ENCODE measurements at regions not wholly inside any gene's neighbourhood (a gene's known extent, or its start where the extent isn't known, plus 50 kb on each side); places are given as distances from the start of the nearest gene placed in this dataset.

- DNase-seq: no peak
Measured at GRCh38 chr12:24600551-24600950, 348.4 kb downstream of the BCAT1 start.

- DNase-seq: no peak
Measured at GRCh38 chr12:24599736-24600135, 349.2 kb downstream of the BCAT1 start.

DNA sequence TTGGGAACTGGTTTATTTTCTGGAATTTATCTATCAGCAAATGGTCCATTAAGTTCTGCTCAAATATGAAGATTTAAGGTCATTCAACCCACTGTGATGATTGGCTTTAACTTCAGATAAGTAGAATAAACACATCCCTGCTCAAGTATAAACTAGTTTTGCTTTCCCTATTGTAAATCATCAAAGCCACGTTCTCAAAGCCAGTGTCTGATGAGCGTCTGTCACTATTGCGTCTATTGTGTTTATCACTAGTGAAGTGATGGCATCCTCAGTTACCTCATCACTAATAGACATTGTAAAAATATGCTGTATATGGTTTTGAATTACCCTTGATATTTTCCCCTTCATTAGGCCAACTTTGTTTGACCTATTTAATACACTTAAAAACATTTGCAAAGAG lies 351.3 kb downstream of the BCAT1 start:
- DNase-seq: no peak

DNA sequence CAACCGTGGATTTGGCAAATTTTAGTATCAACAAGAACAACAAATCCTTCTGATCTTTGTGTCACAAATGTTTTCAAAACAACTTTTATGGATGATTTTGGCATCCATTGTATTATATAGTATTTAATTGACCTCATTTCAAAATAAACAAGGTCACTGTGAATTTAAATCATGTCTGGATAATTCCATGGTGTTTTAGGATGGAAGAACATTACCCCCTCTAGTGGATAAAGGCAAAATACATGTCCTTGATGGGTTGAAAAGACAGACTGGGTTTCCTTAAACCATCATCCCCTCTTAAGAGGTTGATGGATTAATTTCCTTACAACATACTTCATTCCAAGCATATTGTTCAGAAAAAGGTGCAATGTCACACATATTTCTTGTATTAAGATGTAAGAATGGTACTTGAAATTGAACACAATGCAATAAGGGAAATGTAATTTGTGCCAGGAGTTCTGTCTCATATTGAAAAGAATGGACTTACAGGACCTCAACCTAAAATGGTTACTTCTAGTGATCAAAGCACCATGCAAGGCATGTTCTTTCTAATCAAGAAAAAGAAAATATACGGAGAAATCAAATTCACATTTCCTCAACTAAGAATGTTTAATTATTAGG lies 352.0 kb downstream of the BCAT1 start:
- DNase-seq: peak; percentile 32

DNA sequence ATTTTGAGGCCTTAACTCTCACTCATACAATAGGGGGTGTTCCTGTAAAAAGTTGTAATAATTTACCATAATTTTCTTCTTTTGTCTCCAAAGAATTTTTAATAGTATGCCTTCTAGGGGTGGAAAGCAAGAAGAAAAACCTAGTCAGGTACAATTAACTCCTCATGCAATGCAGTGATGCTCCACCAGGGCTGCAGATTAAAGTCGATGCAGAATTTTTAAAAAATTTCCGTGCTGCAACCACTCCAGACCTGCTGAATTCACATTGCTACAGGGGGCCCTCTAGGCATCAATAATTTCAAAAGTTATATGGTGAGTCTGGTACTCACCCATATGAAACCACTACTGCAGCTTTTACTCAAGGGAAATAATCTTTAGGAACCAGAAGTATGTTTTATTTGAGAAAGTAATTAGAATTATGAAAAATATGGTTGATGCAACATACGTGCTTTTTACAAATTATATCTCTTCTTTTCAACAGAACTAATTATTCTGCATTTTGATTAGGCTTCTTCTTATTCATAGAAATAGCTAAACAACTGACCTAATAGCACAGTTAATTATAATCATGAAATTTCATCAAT lies 353.2 kb downstream of the BCAT1 start:
- no peak for DNase-seq

GRCh38 chr12:24591715-24592440 lies 357.0 kb downstream of the BCAT1 start:
- DNase-seq: no peak

DNA sequence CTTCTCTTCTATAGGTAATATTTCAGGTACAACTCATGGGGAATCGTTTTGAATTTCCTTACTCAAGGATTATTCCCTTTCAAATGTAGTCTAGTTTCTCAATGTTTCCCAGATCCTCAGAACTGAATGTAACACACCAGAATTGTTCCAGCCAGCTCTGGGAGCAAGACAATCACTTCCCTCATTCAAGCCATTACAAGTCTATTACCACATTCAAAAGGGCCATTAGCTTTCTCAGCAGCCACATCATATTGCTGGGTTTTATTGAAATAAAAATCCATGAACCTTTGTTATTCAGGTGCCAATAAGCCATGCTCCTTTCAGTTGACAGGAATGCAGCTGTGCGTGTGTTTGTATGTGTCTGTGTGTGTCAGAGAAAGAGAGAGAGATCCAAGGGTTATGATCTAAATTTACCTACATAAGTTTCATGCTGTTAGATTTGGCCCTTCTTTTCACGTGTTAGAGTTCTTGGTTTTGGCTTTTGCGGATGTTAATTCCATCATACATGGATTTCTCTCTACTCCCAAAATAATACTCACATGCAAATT lies 357.7 kb downstream of the BCAT1 start:
- no peak for DNase-seq

DNA sequence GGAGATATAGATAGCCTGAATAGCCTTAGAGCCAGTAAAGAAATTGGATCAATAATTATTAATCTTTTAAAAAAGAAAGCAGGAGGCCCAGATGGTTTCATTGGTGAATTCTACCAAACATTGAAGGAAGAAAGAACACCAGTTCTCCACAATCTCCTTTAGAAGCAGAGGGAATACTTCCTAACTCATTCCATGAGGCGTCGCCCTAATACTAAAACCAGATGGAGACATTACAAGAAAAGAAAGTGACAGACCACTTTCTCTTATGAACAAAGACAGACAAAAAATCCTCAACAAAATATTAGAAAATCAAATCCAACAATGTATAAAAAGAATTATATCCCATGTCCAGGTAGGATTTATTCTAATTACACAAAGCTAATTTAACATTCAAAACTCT lies 362.6 kb downstream of the BCAT1 start:
- no peak for DNase-seq

DNA sequence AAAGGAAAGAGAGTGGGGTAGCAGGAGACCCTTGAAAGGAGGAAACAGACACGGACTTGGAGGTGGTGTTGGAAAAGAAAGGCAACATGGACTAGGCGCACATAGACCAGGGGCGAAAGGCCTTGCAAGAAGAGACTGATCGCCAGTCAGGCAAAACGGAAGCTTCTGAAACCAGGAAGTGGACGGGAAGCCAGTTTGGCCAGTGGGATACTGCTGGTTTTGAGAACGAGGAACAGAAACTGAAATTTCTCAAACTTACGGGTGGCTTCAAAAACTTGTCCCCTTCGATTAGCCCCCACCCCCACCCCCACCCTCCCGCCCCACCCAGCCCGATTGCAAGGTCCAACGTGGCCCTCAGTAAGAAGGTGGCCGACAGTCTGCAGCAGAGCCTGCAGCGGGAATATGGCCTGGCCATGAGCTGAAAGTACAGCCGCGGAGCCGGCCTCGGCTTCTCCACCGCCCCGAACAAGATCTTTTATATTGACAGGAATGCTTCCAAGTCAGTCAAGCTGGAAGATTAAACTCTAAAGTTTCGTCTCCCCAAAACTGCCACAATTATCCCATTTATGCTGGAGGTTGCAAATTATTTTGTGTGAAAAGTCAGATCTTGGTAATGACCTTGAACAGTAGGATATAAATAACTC lies 364.7 kb downstream of the BCAT1 start:
- DNase-seq: no peak

GRCh38 chr12:24582954-24583601 lies 365.8 kb downstream of the BCAT1 start:
- DNase-seq: no peak

DNA sequence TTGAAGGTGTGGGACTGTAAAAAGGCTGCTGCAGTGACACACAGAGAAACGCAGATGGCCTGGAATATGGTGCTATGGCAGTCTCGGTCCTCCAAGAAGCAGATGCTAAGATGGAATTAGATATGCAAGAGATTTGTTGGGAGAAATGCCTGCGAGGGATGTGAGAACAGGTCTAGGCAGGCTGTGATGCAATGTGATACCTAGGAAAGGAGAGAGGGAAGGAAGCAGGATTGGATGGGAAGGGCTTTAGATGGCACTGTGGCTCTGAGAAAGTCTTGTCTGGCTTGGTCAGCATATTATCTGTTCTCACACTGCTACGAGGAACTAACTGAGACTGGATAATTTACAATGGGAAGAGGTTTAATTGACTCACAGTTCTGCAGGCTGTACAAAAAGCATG lies 374.4 kb downstream of the BCAT1 start:
- DNase-seq: no peak

DNA sequence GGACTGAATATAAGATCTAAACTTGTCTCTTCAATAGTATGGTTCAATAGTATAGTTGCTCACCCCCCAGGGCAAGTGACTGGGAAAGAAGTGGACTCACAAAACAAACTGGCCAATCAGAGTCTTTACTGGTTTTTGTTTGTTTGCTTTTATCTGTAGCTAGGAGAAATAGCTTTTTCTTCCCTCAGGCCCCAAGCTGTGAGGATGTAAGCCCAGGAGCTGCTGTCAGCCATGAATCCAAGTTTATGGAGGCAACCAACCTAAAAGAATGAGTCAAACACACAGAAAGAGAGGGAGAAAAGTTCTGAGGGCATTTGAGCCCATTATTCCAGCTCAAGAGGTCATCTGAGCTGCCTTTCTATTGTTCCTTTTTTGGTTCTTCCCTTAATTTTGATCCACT lies 375.3 kb downstream of the BCAT1 start:
- no peak for DNase-seq

DNA sequence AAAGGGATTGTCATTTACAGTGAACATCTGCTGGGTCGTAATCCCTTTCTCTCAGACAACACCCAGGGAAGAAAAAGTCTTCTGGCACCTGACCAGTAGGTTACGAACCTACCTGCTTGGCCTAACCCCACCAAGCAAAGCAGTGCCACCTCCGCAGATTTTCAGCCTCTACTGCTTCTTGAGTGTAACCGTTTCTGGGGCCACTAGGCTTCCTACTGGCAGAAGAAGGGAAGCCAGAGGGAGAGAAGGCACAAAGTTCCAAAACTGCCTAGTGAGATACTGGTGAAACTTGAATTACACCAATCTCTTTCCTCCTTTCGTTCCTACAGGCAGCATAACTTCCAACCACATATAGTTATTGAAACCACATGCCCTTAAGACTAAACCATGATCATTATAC lies 383.6 kb downstream of the BCAT1 start:
- no peak for DNase-seq

- DNase-seq: peak; percentile 25
Measured at GRCh38 chr12:24562771-24563431, 386.0 kb downstream of the BCAT1 start.

- DNase-seq: peak; percentile 16
Measured at GRCh38 chr12:24561882-24562770, 386.8 kb downstream of the BCAT1 start.

DNA sequence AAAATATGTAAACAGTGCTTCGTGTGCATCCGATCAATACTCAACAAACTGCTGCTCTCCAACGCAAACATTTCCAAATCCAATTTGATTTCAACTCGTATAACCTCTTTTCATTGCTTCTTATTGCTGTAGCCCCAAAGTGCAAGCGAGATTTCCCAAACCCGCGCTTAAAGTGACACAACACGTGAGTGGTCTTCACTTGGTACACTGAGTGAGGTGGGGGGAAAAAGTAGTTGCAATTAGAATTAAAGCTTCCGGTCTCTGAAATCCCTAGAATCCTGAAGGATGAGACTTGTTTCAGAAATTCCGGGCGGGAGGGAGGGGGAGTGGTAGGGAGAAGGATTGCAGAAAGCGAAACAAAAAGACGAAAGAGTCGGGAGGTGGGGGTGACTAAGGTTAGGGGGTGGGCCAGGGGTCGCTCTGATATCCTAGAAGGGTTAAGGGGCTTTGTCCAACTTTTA lies 387.5 kb downstream of the BCAT1 start:
- DNase-seq: no peak

- DNase-seq: no peak
Measured at GRCh38 chr12:24560831-24561271, 388.1 kb downstream of the BCAT1 start.

GRCh38 chr12:24560192-24560775 lies 388.6 kb downstream of the BCAT1 start:
- no peak for DNase-seq

GRCh38 chr12:24557738-24558137 lies 391.2 kb downstream of the BCAT1 start:
- DNase-seq: no peak

GRCh38 chr12:24555730-24556129 lies 393.2 kb downstream of the BCAT1 start:
- DNase-seq: no peak
